GM18868 (cell line): ENCODE measurements at regions not wholly inside any gene's neighbourhood (a gene's known extent, or its start where the extent isn't known, plus 50 kb on each side); places are given as distances from the start of the nearest gene placed in this dataset.

Source experiments
- ATAC-seq: cut with Tn5 transposase; IDR thresholded peaks from one replicate; pipeline ENCODE4 v1.9.1; 2021; ENCODE audit warnings: mild to moderate bottlenecking, moderate library complexity; ENCODE audit not compliant: unreplicated experiment

GRCh38 chr21:43364261-43364510 lies 62.7 kb downstream of the SIK1 start:
- no peak for ATAC-seq

- no peak for ATAC-seq
Measured at GRCh38 chr21:43363506-43364260, 63.2 kb downstream of the SIK1 start.

DNA sequence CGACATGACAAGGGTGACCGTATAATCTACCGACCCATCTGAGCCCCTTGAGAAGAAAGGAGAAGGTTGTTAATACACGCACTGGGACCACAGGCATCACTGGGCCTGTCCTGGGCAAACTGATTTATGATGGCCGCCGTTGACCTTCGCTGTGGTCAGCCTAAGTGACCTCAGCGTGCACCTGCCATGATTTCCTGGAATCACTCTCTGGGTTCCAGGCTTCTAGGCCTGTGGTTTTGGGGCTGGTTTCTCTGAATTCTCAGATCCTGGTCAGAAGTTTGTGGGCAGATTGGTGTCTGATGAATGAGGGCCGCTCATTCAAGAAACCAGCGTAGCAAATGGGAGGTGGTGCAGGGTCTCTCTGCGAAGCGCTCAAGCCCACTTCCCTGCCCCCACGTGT lies 64.0 kb downstream of the SIK1 start:
- no peak for ATAC-seq

- ATAC-seq = peak; percentile 64
Measured at GRCh38 chr21:43362321-43362791, 64.6 kb downstream of the SIK1 start.

DNA sequence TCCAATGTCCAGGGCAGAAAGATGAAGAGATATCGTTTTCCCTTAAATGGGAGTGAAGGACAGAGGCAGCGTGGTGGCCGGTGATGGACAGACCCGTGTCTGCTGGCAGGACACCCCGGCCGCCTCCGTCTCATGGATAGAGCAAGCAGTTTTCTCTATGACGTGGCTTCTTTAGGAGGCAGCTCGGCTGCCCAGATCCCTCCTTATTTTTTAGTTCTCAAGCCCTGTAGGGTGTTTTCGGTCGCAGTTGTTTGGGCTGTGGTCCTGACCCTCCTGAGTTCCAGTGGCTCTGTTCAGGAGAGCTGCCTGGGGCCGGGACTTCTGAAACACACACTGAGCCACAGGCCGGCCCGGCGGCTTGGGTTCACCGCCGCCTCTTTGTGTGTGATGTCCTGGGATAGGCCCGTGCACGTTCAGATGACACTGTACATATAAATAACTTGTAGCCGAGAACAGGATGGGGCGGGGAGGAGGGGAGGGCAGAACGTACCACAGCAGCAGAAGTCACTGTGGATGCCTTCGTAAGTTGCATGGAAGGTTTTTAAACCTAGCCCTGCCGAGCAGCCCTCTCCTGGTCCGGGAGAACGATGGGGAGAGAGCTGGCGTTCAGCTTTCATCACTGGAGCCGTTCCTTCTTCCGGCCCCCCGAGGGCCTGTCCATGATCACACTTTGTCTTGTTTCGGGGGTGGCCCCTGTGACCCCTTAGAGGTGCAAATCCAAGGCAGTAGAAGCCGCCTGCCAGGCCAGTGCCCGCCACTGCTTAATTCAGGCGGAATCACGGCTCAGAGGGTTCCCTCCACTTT lies 65.2 kb downstream of the SIK1 start:
- ATAC-seq = peak; percentile 64

DNA sequence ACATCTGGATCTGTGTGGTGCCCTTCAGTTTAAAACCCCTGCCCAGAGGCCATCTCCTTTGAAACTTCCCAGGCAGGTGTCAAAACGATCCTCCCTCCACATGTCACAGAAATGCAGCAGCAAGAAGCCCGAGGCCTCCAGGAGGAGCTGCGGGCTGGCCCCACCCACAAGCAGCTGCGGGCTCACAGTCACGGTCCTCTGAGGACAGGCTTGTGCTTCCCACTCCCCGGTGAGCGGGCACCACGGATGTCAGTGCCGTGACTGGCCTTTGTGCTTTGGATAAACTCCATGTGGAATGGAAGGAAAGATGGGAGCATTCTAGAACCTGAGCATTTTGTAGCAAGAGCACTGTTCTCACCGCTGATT lies 65.8 kb downstream of the SIK1 start:
- no peak for ATAC-seq

- ATAC-seq = no peak
Measured at GRCh38 chr21:43360441-43361126, 66.3 kb downstream of the SIK1 start.

- no peak for ATAC-seq
Measured at GRCh38 chr21:43358940-43359822, 67.8 kb downstream of the SIK1 start.

- no peak for ATAC-seq
Measured at GRCh38 chr21:43357715-43358430, 69.1 kb downstream of the SIK1 start.

- peak; percentile 36 for ATAC-seq
Measured at GRCh38 chr21:43355925-43356289, 71.0 kb downstream of the SIK1 start.

DNA sequence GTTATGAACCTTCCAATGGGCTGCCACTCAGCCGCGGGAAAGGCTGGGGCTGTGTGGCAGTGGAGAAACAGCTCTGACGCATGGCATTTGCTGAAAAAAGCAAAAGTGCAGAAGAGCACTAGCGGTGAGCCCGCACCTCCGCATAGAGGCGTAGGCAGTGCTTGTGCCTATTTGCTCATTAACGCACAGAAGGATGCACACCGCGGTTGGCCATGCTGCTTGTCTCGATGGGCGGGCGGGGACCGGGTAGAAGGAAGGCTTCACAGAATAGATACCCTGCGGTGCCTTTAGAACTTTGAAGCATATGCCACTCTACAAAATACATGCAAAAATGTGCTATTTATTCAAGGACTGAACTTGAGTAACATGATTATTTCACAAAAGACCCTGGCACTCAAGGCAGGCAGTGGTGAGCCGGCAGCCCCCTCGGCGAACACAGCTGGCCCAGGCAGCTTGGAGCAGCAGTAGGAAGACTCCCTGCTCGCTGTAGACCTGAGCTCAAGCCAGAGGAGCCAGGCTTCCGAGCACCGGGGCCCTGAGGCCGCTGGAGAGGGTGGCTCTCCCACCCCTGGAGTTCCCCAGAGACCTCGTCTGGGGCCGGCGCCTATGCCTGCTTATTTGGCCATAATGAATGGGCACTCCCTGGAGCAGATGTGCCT lies 71.5 kb downstream of the SIK1 start:
- ATAC-seq = no peak

GRCh38 chr21:43354666-43355065 lies 72.3 kb downstream of the SIK1 start:
- ATAC-seq = no peak

DNA sequence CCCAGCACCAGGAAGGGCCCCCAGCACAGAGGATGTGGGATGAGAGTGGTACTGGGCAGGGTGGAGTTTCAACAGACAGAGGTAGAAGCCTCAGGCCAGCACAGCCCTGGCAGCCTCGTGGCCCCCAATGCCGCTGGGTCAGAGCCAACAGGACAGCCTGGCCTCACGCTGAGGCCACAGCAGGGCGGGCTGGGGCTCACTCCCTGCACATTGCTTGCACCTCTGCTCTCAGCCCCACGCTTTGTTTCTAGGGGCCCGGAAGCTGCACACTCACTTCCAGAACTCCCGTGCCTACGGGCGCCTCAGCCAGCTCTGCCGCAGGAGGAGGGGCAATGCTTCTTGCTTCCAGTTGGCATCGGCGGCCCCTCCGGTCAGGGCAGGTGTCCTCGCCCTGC lies 72.9 kb downstream of the SIK1 start:
- no peak for ATAC-seq

- no peak for ATAC-seq
Measured at GRCh38 chr21:43353282-43354025, 73.5 kb downstream of the SIK1 start.

DNA sequence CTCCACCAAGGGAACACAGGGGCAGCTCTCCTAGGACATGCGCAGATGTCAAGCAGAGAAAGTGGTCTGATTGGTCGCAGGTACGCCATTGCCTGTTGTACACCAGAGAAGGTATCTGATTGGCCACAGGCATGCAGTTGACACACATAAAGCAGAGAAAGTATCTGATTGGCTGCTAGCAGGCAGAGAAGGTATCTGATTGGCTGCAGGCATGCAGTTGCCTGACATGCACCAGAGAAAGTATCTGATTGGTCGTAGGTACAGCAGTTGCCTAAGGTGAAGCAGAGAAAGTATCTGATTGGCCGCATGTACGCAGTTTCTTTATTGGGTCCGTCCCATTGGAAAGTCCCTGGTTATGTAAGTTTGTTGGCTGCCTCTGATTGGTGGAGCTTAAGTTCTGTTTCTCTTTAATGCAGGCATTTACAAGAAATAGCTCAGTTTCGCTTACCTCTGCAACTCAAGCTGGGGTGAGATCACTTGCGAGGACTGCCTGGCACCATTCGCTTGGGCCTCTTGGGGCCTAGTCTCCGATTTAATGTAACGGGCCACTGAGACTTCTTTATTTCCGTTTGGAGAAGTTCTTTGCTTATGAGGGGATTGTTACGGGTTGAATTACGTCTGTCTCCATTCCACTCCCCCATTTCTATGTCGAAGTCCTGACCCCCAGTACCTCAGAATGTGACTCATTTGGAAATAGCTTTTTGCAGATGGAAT lies 74.2 kb downstream of the SIK1 start:
- peak; percentile 89 for ATAC-seq

DNA sequence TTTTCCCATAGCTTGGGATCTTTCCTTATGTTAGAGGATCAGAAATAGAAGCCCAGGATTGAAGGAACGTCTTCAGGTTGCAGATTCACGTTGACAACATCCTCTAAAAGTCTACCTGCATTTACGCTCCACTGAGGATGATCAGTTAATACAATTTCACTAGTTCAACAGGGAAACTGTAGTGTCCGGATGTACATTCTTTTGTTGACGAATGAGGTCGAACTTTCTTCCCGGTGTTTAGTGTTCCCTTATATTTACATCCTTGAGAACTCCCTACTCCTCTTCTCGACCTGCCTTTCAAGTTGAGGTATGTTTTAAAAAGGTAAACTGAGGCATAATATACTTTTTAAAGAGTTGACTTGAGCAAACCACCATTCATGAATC lies 74.8 kb downstream of the SIK1 start:
- no peak for ATAC-seq

- ATAC-seq = no peak
Measured at GRCh38 chr21:43351501-43352153, 75.3 kb downstream of the SIK1 start.

DNA sequence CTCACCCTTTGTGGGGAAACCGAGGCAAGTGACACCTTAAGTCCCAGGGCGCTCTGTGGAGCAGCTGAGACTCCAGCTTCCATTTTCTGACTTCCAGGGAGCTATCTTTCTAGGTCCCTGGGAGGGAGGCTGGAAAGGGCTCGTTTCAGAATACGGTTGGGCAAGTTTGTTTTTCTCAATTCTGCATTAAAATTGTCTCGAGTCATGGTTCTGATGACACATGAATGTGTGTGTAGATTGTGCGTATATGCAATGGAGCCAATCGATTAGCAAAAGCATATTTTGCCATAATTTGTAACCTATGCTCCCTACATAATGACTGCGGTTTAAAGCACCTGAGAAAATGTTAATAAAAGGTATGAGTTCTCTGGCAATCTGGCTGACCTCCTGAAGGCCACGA lies 77.3 kb downstream of the SIK1 start:
- no peak for ATAC-seq
